GM06990 (cell line): ENCODE measurements at regions not wholly inside any gene's neighbourhood (a gene's known extent, or its start where the extent isn't known, plus 50 kb on each side); places are given as distances from the start of the nearest gene placed in this dataset.
"Not testable (repeated sequence)": the region's sequence is repeated elsewhere in the genome, so short reads cannot be mapped to it uniquely, and the experiment has no call there.

ENCODE experiments used
- DNase-seq: peaks from one replicate; pipeline ENCODE4 v3.0.0-alpha.2; 2011; ENCODE audit not compliant: insufficient read length; ENCODE audit errors: extremely low read depth
- H3K27me3 ChIP-seq: replicated peaks from 2 replicates; pipeline ENCODE4 v1.6.0; 2011; ENCODE audit warnings: low read length; ENCODE audit not compliant: control insufficient read depth, insufficient read depth
- H3K36me3 ChIP-seq: 2 replicates; pipeline ENCODE4 v1.5.1; 2011; ENCODE audit warnings: low read length; ENCODE audit not compliant: control insufficient read depth, insufficient read depth
- H3K4me3 ChIP-seq: replicated peaks from 2 replicates; pipeline ENCODE4 v1.5.1; 2011; ENCODE audit warnings: low read depth, mild to moderate bottlenecking, control low read depth, low read length
- CTCF ChIP-seq: IDR thresholded peaks from 2 replicates; pipeline ENCODE4 v1.5.1; 2011; ENCODE audit warnings: low read length, control low read depth, mild to moderate bottlenecking, inconsistent platforms; ENCODE audit not compliant: insufficient read depth, poor library complexity, severe bottlenecking

- Histone ChIP-seq H3K36me3 (no peaks in the 10 kb centered on the region), H3K27me3 (no peaks in the 10 kb centered on the region), H3K4me3 (no peak overlapping the region)
- DNase-seq: no peak
- TF ChIP-seq CTCF: no peak
Measured at GRCh38 chr6:134405386-134406087, 87.6 kb upstream of the SGK1 start.

- not testable (repeated sequence) for H3K36me3 ChIP-seq, H3K4me3 ChIP-seq, DNase-seq, H3K27me3 ChIP-seq
Measured at GRCh38 chr6:134403312-134403711, 85.4 kb upstream of the SGK1 start.

- Histone ChIP-seq H3K27me3 (no peaks in the 10 kb centered on the region), H3K36me3 (no peaks in the 10 kb centered on the region), H3K4me3 (no peak overlapping the region)
- TF ChIP-seq CTCF: no peak
- DNase-seq: no peak
Measured at GRCh38 chr6:134402372-134402984, 84.6 kb upstream of the SGK1 start.

- TF ChIP-seq CTCF: no peak
- H3K36me3 ChIP-seq: no peaks in the 10 kb centered on the region
- no peak overlapping the region for H3K4me3 ChIP-seq
- H3K27me3 ChIP-seq: no peaks in the 10 kb centered on the region
- no peak for DNase-seq
Measured at GRCh38 chr6:134400941-134401340, 83.0 kb upstream of the SGK1 start.

GRCh38 chr6:134398453-134398852 is 80.5 kb upstream of the SGK1 start:
- Histone ChIP-seq H3K4me3 (no peak overlapping the region), H3K36me3 (no peaks in the 10 kb centered on the region), H3K27me3 (no peaks in the 10 kb centered on the region)
- no peak for TF ChIP-seq CTCF
- DNase-seq: no peak

- no peak for TF ChIP-seq CTCF
- Histone ChIP-seq H3K36me3 (no peaks in the 10 kb centered on the region), H3K4me3 (no peak overlapping the region), H3K27me3 (no peaks in the 10 kb centered on the region)
- no peak for DNase-seq
Measured at GRCh38 chr6:134397676-134398075, 79.8 kb upstream of the SGK1 start.
